Epithelial cell of proximal tubule (primary cell): ENCODE measurements at regions not wholly inside any gene's neighbourhood (a gene's known extent, or its start where the extent isn't known, plus 50 kb on each side); places are given as distances from the start of the nearest gene placed in this dataset.

Source experiments
- DNase-seq: peaks from one replicate; pipeline ENCODE4 v3.0.0-alpha.2; 2011; ENCODE audit warnings: low read depth
- H3K4me3 ChIP-seq: 2 replicates; pipeline ENCODE4 v1.5.1; 2011; ENCODE audit warnings: low read depth, mild to moderate bottlenecking, low read length
- TF ChIP-seq, protein P1 (sequence below): conservative IDR thresholded peaks from 2 replicates; pipeline ENCODE4 v1.5.1; 2012; ENCODE audit warnings: low read depth, mild to moderate bottlenecking, low read length

DNA sequence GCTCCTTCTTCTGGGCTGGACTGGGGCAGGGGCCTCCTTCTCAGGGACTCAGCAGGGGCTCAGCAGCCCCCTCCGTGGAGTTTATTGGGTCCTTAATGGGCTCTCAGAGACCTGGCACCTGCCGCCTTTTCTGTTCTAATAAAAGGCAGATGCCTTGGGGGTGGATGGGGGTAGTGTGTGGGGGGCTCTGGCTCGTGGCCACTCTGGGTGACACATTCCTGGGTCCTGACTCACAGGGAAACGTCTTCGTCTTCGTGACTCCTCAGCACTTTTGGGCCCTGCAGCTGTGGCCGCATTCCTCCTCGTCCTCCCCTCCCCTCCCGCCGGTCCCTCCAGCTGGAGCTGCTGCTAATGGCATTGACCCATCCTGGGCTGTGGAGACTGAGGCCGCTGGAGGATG is 107.8 kb upstream of the WNT4 start:
- TF ChIP-seq, protein P1, sequence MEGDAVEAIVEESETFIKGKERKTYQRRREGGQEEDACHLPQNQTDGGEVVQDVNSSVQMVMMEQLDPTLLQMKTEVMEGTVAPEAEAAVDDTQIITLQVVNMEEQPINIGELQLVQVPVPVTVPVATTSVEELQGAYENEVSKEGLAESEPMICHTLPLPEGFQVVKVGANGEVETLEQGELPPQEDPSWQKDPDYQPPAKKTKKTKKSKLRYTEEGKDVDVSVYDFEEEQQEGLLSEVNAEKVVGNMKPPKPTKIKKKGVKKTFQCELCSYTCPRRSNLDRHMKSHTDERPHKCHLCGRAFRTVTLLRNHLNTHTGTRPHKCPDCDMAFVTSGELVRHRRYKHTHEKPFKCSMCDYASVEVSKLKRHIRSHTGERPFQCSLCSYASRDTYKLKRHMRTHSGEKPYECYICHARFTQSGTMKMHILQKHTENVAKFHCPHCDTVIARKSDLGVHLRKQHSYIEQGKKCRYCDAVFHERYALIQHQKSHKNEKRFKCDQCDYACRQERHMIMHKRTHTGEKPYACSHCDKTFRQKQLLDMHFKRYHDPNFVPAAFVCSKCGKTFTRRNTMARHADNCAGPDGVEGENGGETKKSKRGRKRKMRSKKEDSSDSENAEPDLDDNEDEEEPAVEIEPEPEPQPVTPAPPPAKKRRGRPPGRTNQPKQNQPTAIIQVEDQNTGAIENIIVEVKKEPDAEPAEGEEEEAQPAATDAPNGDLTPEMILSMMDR: no peak
- no peak overlapping the region for H3K4me3 ChIP-seq

DNA sequence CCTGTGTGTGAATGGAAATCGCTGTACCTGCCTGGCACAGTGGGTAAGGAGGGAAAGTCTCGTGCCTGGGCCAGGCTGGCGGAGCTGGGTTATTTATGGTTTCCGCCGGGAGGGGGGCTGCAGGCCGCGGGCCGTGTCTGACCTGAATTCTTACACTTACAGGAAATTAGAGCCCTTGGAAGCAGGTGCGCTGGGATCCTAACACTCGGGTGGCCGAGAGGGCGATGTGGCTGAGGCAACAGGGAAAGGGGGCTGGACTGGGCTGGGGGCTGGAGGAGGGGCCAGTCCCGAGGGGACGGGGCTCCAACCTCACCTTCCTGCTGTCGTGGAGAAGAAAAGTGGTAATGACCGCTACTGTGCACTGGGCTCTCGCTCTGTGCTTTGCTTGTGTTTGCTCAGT is 109.4 kb upstream of the WNT4 start:
- TF ChIP-seq, protein P1: no peak
- no peak for DNase-seq

More for the DNA sequence above, 107.8 kb upstream of the WNT4 start:
- no peak for DNase-seq

DNA sequence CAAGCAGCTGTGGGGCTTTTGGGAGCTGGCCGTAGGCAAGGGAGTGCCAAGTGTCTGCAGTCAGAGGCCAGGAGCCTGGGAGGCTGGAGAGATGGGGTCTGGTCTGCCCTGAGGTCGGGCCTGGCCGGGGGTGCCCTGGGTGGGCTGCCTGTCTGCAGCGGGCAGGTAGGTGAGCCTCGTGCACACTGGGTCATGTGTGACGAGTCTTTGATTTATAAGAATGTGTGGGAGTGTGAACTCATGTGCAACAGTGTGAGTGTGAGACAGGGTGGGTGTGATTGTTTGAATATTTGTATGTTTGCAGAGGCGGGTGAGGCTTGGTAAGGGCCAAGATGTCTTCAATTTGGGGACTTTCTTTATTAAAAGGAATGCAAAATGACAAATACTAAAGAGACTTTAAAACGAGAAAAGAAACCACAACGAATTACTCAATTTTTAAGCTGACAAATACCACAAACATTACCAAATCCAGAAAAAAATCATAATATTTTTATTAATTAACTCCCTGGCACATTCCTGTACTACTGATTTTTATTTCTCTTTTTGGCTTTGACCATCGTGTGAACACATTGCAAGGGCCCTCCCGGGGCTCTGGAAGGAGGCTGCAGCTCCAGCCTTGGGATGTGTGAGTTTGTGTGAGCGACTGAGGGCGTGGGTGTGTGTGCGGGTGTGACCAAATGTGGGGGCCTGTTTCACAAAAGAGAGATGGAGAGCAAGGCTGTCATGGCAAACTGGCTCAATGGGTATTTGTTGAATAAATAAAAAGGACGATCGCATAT is 110.3 kb upstream of the WNT4 start:
- H3K4me3 ChIP-seq: no peak overlapping the region
- TF ChIP-seq, protein P1: no peak
- no peak for DNase-seq

More for the DNA sequence above, 109.4 kb upstream of the WNT4 start:
- H3K4me3 ChIP-seq: no peak overlapping the region

DNA sequence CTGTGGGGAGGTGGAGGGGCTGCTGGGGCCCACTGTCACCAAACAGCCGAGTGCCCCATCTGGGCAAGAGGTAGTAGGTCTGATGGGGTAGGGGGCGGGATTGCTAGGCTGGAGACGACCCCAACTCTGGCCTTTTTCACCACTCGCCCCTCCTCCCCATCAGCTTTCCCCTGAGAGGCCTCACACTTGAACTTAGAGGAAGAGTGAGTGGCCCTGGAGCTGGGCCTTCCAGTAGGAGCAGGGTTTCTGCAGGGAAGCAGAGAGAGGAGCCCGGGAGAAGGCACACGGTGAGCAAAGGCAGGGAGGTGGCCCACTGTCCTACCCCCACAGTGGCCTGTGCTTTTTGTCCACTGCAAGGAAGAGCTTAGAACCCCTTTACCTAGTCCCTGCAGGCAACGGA is 111.9 kb upstream of the WNT4 start:
- TF ChIP-seq, protein P1: no peak
- no peak overlapping the region for H3K4me3 ChIP-seq
- no peak for DNase-seq

DNA sequence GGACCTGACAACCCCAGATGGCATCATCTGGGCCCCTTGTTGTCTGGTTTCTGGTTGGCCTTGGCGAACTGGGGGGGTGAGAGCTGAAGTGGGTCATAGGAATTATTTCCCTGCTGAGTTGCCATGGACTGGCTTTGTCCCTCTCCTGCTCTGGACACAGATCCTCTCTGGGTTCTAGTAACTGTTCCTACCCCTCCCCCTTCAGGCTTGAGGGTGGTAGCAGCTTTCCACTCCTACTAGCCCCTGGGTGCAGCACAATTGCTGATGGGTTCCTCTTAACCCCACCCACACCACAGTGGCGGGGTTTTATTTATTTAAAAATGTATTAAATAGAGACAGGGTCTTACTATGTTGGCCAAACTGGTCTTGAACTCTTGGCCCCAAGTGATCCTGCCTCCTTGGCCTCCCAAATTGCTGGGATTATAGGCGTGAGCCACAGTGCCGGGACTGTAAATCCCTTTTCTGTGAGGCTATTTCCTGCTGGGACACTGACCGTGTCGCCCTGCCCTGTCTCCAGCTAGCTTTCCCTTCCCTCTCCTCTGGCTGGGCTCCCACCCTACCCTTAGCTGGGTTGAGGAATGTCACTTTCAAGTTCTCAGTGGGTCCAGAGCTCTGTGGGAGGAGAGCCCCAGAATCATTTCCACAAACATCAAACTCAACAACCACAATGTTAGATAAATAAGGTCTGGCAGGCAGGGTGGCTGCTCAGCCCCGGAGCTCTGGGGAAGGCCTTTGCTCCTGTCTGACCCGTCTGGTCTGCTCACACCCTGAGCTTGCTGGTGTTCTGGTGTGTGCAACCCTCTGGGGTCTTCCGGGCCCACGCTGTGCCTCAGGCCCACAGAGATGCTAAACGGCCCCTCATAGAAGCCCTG is 112.7 kb upstream of the WNT4 start:
- H3K4me3 ChIP-seq: no peak overlapping the region
- no peak for DNase-seq
- TF ChIP-seq, protein P1: no peak

DNA sequence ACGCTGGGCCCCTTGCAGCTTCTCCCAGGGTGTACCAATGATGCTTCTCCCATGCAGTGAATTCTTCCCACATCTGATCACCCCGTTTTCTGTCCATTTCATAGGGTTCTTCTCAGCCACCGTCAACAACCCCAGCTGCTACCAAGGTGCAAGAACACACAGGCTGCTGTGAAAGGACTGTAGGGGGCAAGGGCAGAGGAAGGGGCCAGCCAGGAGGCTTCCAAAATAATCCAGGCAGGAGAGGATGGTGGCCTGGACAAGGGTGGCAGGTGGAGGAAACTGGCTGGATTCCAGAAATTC is 113.3 kb upstream of the WNT4 start:
- TF ChIP-seq, protein P1: no peak
- DNase-seq: no peak

More for the DNA sequence above, 113.3 kb upstream of the WNT4 start:
- H3K4me3 ChIP-seq: no peak overlapping the region
